Peyer's patch (tissue), 4 donors: ENCODE measurements at regions not wholly inside any gene's neighbourhood (a gene's known extent, or its start where the extent isn't known, plus 50 kb on each side); places are given as distances from the start of the nearest gene placed in this dataset.

Experiments
- CTCF ChIP-seq, 6 experiments: fragments of 450-650 bp in 4 of 6; fragments of 200-600 bp in 2 of 6; sonication (generic) in 1 of 6; IDR thresholded peaks; one replicate each; pipeline ENCODE4 v1.5.1; 2017 to 2019; ENCODE audit warnings: antibody characterized with exemption in 6 of 6, mild to moderate bottlenecking in 3 of 6, moderate library complexity in 1 of 6
- POLR2A ChIP-seq, 2 donors: fragments of 450-650 bp; IDR thresholded peaks; one replicate each; pipeline ENCODE4 v1.5.1; 2017; ENCODE audit warnings: antibody characterized with exemption in 2 of 2, mild to moderate bottlenecking in 2 of 2, moderate library complexity in 2 of 2

DNA sequence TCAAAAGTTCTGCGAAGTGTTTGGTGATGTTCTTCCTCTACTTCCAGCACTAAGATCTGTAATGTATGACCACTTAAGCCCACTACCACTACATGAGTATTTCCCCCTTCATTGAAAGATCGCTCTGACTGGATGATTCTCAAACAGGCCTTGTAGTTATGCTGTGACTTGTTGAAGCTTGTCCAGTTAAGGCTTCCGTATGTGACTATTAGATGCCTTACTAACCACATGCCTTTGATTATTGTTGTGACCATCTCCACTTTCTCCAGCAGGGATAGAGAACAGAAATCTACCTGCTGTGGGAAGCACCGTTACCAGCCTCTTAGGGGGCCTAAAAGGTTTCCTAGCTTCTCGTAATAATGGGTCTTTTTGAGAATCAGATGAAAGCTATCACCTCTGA lies 81.1 kb downstream of the NOC3L start:
- TF ChIP-seq CTCF (IDR thresholded peaks at IDR 0.05) (no peak), POLR2A (IDR thresholded peaks at IDR 0.05) (no peak)
